ENCODE measurements at regions not wholly inside any gene's neighbourhood (a gene's known extent, or its start where the extent isn't known, plus 50 kb on each side); places are given as distances from the start of the nearest gene placed in this dataset.

DNA sequence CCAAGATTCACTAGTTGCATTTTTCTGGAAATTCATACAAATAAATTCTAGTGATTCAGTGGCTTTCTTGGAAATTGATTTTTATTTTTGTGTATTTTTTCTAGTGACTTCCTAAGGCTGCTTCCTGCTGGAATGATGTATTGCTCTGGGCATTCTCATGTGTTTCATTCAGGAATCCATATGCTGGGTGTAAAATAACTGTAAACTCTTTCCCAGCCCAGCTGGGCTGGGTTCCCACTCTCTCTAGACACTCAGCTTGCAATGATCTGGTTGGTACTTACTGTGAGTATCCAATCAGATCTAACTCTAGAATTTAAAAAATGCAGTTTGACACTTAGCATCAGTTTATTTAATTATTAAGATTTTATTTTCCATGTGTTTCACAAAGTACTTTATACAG is 882.2 kb downstream of the STIM2 start:
- TF ChIP-seq POLR2A (IDR thresholded peaks at IDR 0.05; ENCODE audit: low read length) (no peak), ESRRA (IDR thresholded peaks at IDR 0.05; ENCODE audit: borderline replicate concordance, low read length) (no peak), CEBPB (IDR thresholded peaks at IDR 0.05) (no peak), MAX (IDR thresholded peaks at IDR 0.05) (no peak), HES2 (IDR thresholded peaks at IDR 0.05) (no peak), RAD21 (conservative IDR thresholded peaks at IDR 0.05 in 1 of 2, IDR thresholded peaks at IDR 0.05 in 1 of 2) (no peak), PBX3 (IDR thresholded peaks at IDR 0.05) (no peak), MYC (IDR thresholded peaks at IDR 0.05; ENCODE audit: borderline replicate concordance, low read length) (no peak), BHLHE40 (IDR thresholded peaks at IDR 0.05; ENCODE audit: low read depth, low read length) (no peak), SMC3 (IDR thresholded peaks at IDR 0.05) (no peak), HMGXB4 (CRISPR knock-in tag; IDR thresholded peaks at IDR 0.05; ENCODE audit: borderline replicate concordance) (no peak)
- TF ChIP-seq, protein P1, sequence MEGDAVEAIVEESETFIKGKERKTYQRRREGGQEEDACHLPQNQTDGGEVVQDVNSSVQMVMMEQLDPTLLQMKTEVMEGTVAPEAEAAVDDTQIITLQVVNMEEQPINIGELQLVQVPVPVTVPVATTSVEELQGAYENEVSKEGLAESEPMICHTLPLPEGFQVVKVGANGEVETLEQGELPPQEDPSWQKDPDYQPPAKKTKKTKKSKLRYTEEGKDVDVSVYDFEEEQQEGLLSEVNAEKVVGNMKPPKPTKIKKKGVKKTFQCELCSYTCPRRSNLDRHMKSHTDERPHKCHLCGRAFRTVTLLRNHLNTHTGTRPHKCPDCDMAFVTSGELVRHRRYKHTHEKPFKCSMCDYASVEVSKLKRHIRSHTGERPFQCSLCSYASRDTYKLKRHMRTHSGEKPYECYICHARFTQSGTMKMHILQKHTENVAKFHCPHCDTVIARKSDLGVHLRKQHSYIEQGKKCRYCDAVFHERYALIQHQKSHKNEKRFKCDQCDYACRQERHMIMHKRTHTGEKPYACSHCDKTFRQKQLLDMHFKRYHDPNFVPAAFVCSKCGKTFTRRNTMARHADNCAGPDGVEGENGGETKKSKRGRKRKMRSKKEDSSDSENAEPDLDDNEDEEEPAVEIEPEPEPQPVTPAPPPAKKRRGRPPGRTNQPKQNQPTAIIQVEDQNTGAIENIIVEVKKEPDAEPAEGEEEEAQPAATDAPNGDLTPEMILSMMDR (IDR thresholded peaks at IDR 0.05) = no peak
